Colonic mucosa (tissue), 4 donors: ENCODE measurements at regions not wholly inside any gene's neighbourhood (a gene's known extent, or its start where the extent isn't known, plus 50 kb on each side); places are given as distances from the start of the nearest gene placed in this dataset.

Experiments
- DNase-seq: peaks from one replicate; pipeline ENCODE4 v3.0.0-alpha.2; 2020
- H3K27ac ChIP-seq: fragments of 200-600 bp; one replicate; pipeline ENCODE4 v1.8.0; 2021
- H3K27me3 ChIP-seq: fragments of 200-600 bp; one replicate; pipeline ENCODE4 v1.8.0; 2021
- H3K36me3 ChIP-seq: fragments of 200-600 bp; one replicate; pipeline ENCODE4 v1.8.0; 2021
- H3K4me1 ChIP-seq: fragments of 200-600 bp; one replicate; pipeline ENCODE4 v1.8.0; 2021; ENCODE audit warnings: mild to moderate bottlenecking
- H3K4me3 ChIP-seq: fragments of 200-600 bp; one replicate; pipeline ENCODE4 v1.8.0; 2021
- H3K9ac ChIP-seq, 2 donors: one replicate each; pipeline ENCODE4 v1.7.0; 2013; ENCODE audit warnings: control low read depth in 2 of 2, low read depth in 2 of 2, low read length in 2 of 2
- H3K9me3 ChIP-seq: fragments of 200-600 bp; one replicate; pipeline ENCODE4 v1.8.0; 2021
- intact Hi-C: fragments of 100-400 bp; cut with DNase I; formaldehyde crosslinking; loops from one replicate; pipeline ENCODE4 v1.14.1; 2022
- TF ChIP-seq, protein P1 (sequence below): fragments of 200-600 bp; IDR thresholded peaks from one replicate; pipeline ENCODE4 v1.8.0; 2022; ENCODE audit warnings: antibody characterized with exemption, mild to moderate bottlenecking
- donor health status: healthy.
- donor health status: DM: no; HTN: no; CAD: no.
- donor health status: DM: no; HTN: no; CAD: no.

GRCh38 chr7:110522061-110522760 lies 568.7 kb upstream of the LRRN3 start:
- H3K36me3 ChIP-seq: no peaks in the 10 kb centered on the region
- intact Hi-C loops: no loop called here
- no peak overlapping the region for H3K4me3 ChIP-seq
- H3K27me3 ChIP-seq: no peaks in the 10 kb centered on the region
- H3K9me3 ChIP-seq: no peaks in the 10 kb centered on the region
- H3K4me1 ChIP-seq: no peaks in the 10 kb centered on the region
- H3K27ac ChIP-seq: no peak overlapping the region
- H3K9ac ChIP-seq: no peak overlapping the region
- no peak for DNase-seq
- TF ChIP-seq, protein P1, sequence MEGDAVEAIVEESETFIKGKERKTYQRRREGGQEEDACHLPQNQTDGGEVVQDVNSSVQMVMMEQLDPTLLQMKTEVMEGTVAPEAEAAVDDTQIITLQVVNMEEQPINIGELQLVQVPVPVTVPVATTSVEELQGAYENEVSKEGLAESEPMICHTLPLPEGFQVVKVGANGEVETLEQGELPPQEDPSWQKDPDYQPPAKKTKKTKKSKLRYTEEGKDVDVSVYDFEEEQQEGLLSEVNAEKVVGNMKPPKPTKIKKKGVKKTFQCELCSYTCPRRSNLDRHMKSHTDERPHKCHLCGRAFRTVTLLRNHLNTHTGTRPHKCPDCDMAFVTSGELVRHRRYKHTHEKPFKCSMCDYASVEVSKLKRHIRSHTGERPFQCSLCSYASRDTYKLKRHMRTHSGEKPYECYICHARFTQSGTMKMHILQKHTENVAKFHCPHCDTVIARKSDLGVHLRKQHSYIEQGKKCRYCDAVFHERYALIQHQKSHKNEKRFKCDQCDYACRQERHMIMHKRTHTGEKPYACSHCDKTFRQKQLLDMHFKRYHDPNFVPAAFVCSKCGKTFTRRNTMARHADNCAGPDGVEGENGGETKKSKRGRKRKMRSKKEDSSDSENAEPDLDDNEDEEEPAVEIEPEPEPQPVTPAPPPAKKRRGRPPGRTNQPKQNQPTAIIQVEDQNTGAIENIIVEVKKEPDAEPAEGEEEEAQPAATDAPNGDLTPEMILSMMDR: no peak

- no peak overlapping the region for H3K27ac ChIP-seq
- H3K4me3 ChIP-seq: no peak overlapping the region
- intact Hi-C loops: no loop called here
- no peaks in the 10 kb centered on the region for H3K9me3 ChIP-seq
- no peaks in the 10 kb centered on the region for H3K36me3 ChIP-seq
- TF ChIP-seq, protein P1: no peak
- no peaks in the 10 kb centered on the region for H3K4me1 ChIP-seq
- H3K27me3 ChIP-seq: no peaks in the 10 kb centered on the region
- DNase-seq: peak; percentile 28
- H3K9ac ChIP-seq: no peak overlapping the region
Observed at GRCh38 chr7:110522761-110523200, 568.1 kb upstream of the LRRN3 start.

GRCh38 chr7:110529175-110529574 lies 561.8 kb upstream of the LRRN3 start:
- Histone ChIP-seq H3K9me3 (no peaks in the 10 kb centered on the region), H3K9ac (no peak overlapping the region), H3K27ac (no peak overlapping the region), H3K4me1 (no peaks in the 10 kb centered on the region), H3K27me3 (no peaks in the 10 kb centered on the region), H3K36me3 (no peaks in the 10 kb centered on the region), H3K4me3 (no peak overlapping the region)
- intact Hi-C loops: no loop called here
- DNase-seq: no peak
- TF ChIP-seq, protein P1: no peak

DNA sequence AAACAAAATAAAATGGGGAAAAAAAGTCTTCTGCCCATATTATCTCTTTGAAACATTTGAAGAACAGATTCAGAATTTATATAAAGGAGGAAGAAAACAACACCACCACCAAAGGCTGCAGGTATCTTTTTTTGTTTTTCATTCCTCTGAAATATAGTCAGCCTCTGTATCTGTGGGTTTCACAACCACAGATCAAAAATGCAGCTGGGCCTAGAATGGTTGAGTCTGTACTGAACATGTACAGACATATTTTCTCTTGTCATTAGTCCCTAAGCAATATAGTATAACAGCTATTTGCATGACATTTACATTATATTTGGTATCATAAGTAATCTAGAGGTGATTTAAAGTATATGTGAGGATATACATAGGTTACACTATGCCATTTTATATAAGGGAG lies 559.7 kb upstream of the LRRN3 start:
- Histone ChIP-seq H3K27ac (no peak overlapping the region), H3K27me3 (no peaks in the 10 kb centered on the region), H3K9me3 (no peaks in the 10 kb centered on the region), H3K36me3 (no peaks in the 10 kb centered on the region), H3K4me3 (no peak overlapping the region), H3K4me1 (no peaks in the 10 kb centered on the region), H3K9ac (no peak overlapping the region)
- no peak for DNase-seq
- TF ChIP-seq, protein P1: no peak
- intact Hi-C loops: no loop called here

DNA sequence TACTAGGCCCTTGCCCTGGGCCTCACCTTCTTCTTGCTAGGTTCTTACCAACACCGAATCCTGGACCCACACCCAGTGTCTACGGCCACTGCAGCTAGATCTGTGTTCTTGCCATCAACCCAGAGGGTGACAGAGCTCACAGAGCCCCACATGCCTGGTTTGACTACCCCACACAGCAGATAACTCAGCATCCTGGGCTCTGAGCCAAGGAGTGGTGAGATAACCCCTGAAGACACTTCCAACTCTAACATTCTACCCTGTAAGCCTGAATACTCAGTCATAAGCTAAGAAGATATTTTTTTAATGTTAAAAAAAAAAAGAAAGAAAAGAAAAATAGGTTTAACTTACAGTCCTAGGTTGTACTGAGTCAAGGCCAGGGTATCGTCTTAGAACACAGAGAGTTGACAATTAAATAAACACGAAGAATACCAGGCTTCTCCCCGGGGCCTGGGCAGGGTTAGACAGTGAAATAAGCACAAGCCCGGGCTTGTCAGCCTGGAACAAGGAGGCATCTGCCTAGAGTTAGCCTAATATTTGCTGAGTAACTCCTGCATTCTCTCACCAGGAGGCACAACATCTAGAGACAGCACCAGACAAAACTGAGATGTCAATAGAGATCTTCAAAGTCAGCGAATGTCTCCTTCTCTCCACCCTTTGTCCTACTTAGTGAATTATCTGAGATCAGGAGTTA lies 556.5 kb upstream of the LRRN3 start:
- Histone ChIP-seq H3K9ac (no peak overlapping the region), H3K27me3 (no peaks in the 10 kb centered on the region), H3K27ac (no peak overlapping the region), H3K4me1 (no peaks in the 10 kb centered on the region), H3K9me3 (no peaks in the 10 kb centered on the region), H3K4me3 (no peak overlapping the region), H3K36me3 (no peaks in the 10 kb centered on the region)
- intact Hi-C loops: no loop called here
- no peak for DNase-seq
- TF ChIP-seq, protein P1: no peak
